ENCODE measurements at regions not wholly inside any gene's neighbourhood (a gene's known extent, or its start where the extent isn't known, plus 50 kb on each side); places are given as distances from the start of the nearest gene placed in this dataset.
"Not testable (repeated sequence)": the region's sequence is repeated elsewhere in the genome, so short reads cannot be mapped to it uniquely, and the experiment has no call there.

- no peak for DNase-seq
Observed at GRCh38 chr6:144481527-144481926, 196.4 kb downstream of the UTRN start.

GRCh38 chr6:144482142-144482541, 197.0 kb downstream of the UTRN start:
- peak; percentile 78 for DNase-seq

GRCh38 chr6:144485531-144485930, 200.4 kb downstream of the UTRN start:
- no peak for DNase-seq

GRCh38 chr6:144488590-144488989, 203.5 kb downstream of the UTRN start:
- DNase-seq = peak; percentile 52

GRCh38 chr6:144493035-144493910, 208.1 kb downstream of the UTRN start:
- DNase-seq = no peak

- not testable (repeated sequence) for DNase-seq
Observed at GRCh38 chr6:144495076-144495475, 209.9 kb downstream of the UTRN start.

- DNase-seq = no peak
Observed at GRCh38 chr6:144497650-144498049, 212.5 kb downstream of the UTRN start.

- DNase-seq = no peak
Observed at GRCh38 chr6:144500892-144501291, 215.8 kb downstream of the UTRN start.

- not testable (repeated sequence) for DNase-seq
Observed at GRCh38 chr6:144505214-144505613, 220.1 kb downstream of the UTRN start.

- not testable (repeated sequence) for DNase-seq
Observed at GRCh38 chr6:144506051-144506450, 220.9 kb downstream of the UTRN start.

GRCh38 chr6:144507772-144508312, 222.7 kb downstream of the UTRN start:
- not testable (repeated sequence) for DNase-seq

- DNase-seq = no peak
Observed at GRCh38 chr6:144510859-144511258, 225.7 kb downstream of the UTRN start.

GRCh38 chr6:144515761-144516160, 230.6 kb downstream of the UTRN start:
- DNase-seq = no peak

GRCh38 chr6:144519426-144519825, 234.3 kb downstream of the UTRN start:
- no peak for DNase-seq

GRCh38 chr6:144528743-144529425, 243.7 kb downstream of the UTRN start:
- DNase-seq = no peak

GRCh38 chr6:144530118-144530517, 245.0 kb downstream of the UTRN start:
- DNase-seq = no peak

GRCh38 chr6:144532238-144532637, 247.1 kb downstream of the UTRN start:
- not testable (repeated sequence) for DNase-seq

GRCh38 chr6:144534180-144534579, 249.0 kb downstream of the UTRN start:
- DNase-seq = no peak

- DNase-seq = no peak
Observed at GRCh38 chr6:144535630-144536029, 250.5 kb downstream of the UTRN start.

- DNase-seq = no peak
Observed at GRCh38 chr6:144536079-144536478, 250.9 kb downstream of the UTRN start.

- DNase-seq = peak; percentile 13
Observed at GRCh38 chr6:144543006-144543871, 258.1 kb downstream of the UTRN start.

- no peak for DNase-seq
Observed at GRCh38 chr6:144544266-144544830, 259.2 kb downstream of the UTRN start.

- no peak for DNase-seq
Observed at GRCh38 chr6:144546807-144547206, 261.7 kb downstream of the UTRN start.

Measured in DMS53 (cell line).